GM18861 (cell line): ENCODE measurements at regions not wholly inside any gene's neighbourhood (a gene's known extent, or its start where the extent isn't known, plus 50 kb on each side); places are given as distances from the start of the nearest gene placed in this dataset.
"Not testable (repeated sequence)": the region's sequence is repeated elsewhere in the genome, so short reads cannot be mapped to it uniquely, and the experiment has no call there.

ENCODE experiments used
- ATAC-seq: cut with Tn5 transposase; IDR thresholded peaks from one replicate; pipeline ENCODE4 v1.9.1; 2021; ENCODE audit not compliant: unreplicated experiment

DNA sequence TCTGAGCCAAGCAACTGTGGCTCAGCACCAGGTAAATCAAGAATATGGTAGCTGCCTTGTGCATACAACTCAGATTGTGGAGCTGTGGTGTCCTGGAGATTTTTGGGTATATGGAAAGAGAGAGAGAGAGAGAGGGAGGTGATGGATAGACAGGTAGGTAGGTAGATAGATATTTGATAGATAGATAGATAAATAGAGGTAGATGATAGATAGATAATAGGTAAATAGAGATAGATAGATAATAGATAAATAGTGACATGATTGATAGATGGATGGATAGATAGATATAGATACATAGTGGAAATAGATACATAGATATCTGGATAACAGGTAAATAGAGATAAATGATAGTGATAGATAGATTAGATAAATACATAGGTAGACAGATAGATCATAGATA lies 206.3 kb downstream of the KLF6 start:
- no peak for ATAC-seq

DNA sequence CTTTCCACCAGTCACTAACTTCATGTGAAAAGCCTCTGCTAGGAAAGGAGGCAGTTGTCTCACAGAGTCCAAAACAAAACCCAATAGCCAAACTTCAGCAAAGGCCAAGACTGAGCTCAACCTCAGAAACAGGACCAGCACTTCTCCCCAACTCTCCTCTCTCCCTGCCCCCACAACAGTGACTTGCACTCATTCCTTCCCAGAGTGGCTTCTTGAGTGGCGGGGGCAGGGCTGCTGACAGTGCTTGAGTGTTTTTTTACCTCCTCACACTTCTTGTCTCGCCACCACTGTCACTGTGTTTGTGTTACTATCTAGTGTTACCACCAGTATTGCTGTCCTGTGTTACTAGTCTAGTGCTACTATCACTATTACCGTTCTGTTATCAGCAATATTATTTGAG lies 206.8 kb downstream of the KLF6 start:
- no peak for ATAC-seq

DNA sequence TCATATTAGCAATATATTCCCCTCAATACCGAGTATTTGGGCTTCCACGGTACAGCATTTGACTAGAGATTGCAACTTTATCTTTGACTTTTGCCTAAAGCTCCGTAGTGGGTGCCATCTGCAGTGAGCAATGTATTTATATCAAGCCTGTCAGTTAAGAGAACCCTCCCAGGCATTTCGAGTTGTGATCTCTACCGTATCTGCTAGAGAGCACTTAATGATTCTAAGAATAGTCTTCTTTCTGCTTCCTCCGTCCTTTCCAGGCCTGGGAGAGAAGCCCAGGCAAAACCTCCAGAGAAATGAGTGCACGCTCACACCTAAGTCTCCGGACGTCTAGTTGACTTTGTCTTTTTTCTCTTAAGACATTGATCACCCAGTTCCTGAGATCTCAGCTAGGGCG lies 210.6 kb downstream of the KLF6 start:
- no peak for ATAC-seq

DNA sequence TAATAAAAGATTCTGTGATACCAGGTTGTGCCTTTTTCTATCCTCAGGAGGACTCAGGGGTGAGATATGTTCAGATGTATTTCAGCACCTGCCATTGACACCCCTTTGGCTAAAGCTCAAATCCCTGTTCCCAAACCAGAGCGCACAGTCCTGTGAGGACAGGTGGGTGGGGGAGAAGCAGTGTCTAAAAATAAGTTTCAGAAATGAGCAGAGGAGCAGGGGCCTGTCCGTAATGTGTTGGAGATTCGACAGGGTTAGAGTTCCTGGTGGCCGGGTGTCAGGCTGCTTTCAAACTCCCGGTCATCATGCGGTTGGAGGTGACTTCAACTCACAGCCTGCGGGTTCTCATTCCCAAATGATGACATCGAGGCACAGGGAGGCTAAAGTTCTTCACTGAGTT lies 211.5 kb downstream of the KLF6 start:
- ATAC-seq = no peak

DNA sequence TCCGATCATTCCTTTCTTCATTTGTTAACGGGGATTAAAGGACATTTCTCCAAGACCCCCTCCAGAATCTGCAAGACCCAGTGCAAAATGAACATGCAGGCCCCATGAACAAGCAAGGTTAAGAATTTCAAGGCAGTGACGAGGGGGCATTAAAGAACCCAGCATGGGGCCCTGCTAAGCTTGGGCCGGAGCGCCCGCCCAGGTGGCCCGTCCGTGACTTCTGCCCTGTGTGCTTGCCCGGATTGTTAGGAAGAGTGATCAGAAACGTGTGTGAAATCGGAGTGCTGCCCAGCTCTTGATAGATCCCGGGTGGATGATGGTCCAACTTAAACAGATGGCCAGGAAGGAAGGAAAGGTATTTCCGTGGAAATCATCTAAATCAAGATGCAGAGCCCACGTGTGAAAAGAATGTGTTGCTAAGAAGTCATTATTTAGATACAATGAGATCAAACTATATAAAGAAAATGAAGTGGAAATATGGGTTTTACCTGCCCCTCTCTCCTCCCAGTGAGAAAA lies 213.6 kb downstream of the KLF6 start:
- no peak for ATAC-seq

DNA sequence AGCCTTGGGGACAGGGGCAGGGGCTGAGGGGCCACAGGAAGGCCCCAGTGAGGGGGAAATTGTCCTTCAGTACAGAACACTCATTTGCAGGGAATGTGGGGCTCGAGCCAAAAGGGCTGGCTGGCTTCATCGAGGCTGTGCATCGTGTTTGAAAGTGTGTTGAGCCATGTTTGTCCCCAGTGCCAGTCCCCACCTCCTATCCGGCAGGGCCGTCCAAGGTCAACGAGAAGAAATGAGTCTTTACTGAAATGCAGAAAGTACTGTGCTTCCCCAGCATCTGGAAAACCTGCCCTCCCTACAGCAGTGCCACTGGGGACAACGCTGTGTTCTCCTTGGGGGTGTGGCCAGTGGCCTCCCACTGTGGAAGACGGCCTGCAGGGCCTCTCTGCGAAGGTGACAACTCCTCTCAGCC lies 214.1 kb downstream of the KLF6 start:
- no peak for ATAC-seq

DNA sequence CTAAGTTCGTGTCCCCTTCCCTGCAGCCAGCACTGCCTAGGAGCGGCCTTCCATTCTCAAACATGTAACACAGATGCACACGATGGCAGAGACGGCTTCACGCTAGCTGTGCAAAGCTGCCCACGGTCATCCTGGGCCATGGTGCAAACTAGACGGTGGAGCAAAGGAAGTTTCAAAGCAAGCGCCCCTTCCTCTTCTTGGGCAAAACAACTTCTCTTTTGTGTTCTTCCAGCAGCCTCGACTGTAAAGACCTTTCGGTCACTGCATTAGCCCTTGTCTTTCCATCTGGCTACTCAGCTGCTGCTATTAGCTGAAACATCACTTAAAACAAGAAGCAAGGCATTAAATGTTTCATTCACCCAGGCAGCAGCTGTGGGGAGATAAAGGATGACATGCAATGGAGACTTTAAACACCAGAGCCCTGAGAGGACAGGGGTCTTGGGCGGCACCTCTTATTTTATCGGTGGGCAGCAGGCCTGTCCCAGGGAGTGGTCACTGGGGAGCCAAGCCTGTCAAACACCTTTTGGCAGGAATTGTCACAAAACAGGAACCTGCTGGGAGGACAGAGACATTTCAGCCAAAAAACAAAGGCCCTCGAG lies 214.8 kb downstream of the KLF6 start:
- no peak for ATAC-seq

DNA sequence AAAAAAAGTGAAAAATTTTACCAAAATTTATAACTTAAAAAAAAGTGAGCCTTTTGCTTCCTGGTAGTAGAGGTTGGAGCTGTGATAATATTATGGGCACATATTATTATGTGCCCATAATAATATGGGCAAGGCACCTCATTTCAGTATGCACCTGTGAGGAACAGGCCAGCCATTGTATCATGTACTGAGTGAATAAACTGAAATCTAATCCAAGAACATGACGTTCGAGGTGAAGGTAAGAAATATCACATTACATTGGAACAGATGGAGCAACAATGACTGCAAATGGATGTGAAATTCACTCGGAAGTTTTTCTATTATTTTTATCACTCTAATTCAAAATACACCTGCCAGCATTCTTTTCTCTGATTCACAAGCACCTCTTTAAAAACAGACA lies 216.0 kb downstream of the KLF6 start:
- ATAC-seq = no peak

DNA sequence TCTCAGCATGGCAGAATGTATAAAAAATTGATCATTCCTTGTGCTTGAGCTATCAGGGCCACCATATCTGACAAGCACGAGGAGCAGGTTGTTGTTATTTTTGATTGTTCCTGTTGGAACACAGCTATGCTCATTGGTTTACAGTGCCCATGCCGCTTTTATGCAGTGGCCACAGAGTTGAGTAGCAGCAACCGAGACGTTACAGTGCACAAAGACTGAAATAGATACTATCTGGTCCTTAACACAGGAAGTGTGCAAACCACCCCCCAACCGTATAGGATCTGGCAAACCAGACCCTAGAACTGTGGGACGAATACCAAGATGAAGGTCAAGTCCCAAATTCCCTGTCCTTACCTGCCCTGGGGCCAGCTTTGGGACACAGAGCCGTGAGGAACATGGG lies 216.6 kb downstream of the KLF6 start:
- ATAC-seq = no peak

DNA sequence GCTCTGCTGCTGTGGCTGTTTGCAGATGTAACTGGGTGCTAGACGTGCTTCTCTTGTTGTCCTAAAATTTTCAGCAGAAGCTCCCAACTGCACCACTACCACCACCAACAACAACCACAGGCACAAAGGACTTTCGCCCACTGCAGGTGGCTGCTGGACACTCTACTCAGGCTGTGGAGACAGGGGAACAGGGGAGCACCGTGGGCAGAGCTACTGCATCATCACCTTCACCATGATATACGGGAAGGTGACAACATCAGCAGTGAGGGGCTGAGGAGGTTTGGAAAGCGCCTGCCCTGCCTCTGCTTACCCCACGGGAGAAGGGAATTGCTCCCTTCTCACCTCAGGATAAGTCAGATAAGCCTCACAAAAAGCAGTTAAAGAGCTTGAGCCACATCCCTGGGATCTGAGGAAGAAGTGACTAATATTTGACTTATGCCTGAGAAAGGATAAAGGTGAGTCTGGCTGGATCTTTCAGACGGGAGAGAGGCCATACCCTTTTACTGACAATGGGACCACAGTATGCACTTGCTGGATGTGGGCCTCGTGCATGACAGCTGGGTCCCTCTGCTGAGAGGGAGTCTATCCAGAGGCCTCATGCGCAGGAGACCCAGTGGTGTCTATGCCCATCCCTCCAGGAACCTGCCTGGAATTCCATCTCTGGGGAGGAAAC lies 217.6 kb downstream of the KLF6 start:
- no peak for ATAC-seq

DNA sequence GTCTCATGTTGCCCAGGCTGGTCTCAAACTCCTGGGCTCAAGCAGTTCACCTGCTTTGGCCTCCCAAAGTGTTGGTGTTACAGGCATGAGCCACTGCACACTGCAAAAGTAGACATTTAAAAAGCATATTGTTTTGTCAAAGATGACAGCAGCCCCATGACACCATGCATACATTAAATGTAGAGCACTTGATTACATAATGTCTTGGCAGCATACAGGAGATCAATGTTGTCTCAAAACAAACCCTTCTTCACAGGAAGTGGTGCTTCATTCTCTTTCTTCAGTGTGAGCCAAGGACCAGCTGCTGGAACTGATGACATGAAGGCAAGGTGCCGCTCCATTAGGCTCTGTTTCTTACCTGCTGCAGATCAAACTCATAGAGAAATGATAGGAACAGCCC lies 218.4 kb downstream of the KLF6 start:
- no peak for ATAC-seq

DNA sequence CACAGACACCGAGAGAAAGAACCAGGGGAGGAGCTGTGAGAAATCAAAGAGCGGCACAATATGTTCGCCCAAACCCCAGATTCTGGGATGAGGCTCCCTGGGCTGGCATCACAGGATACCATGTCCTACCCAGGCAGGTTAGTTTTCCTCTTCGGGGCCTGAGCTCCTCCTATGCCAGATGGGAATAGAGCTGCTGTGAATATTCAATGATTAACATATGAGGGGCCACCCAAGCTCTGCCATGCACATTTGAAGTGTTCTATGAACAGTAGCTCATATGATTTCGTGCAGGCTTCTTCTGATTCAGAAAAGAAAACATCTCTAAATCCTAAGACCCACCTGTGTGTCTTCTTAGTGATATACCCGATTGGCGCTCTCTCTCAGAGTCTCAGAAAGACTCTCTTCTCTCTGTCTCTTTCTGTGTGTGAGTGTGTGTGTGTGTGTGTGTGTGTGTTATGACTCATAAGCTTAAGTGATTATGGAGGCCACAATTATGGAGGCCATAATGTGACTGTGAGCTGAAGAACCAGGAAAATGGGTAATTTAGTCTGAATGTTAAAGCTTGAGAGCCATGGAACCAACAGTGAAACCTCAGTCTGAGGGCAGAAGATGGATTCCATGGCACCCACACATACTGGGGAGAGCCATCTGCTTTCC lies 220.5 kb downstream of the KLF6 start:
- ATAC-seq = no peak

DNA sequence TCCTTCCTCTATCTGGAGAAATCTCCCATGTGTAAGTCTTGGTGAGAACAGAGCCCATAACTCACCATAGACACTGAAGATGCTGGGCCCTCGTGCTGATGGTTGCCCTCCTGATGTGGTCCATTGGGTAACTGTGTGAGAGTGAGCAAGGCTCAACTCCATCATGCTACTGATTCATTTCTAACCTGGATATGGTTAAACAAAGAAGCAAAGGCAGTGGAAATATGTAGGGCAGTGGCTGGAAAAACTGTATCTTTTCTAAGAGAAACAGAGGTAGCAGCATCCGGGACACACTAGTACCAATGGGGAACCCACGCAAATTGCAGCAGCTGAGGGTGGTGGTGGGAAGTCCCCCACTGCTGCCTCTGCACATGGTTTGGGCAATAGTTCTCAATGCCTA lies 221.7 kb downstream of the KLF6 start:
- no peak for ATAC-seq

DNA sequence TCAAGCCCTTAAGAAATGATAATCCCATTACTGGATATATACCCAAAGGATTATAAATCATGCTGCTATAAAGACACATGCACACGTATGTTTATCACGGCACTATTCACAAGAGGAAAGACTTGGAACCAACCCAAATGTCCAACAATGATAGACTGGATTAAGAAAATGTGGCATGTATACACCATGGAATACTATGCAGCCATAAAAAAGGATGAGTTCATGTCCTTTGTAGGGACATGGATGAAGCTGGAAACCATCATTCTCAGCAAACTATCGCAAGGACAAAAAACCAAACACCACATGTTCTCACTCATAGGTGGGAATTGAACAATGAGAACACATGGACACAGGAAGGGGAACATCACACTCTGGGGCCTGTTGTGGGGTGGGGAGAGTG lies 224.4 kb downstream of the KLF6 start:
- ATAC-seq = not testable (repeated sequence)

DNA sequence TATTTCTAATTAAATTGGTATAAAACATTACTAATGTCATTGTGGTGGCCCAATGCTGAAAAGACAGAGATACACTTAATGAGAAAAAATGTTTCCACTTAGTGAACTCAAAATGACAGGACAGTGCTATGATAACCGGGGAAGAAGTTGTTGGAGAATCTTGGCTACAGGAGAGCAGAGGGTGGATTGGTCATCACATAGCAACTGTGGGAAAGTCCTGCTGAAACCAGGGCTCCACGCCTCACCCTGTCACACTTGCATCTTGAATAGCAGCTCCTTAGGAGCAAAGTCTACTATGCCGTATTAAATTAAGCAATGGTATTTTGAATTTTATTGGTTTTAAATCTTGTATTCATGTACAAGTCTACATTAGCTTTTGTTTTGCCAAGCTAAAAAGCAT lies 225.5 kb downstream of the KLF6 start:
- no peak for ATAC-seq

DNA sequence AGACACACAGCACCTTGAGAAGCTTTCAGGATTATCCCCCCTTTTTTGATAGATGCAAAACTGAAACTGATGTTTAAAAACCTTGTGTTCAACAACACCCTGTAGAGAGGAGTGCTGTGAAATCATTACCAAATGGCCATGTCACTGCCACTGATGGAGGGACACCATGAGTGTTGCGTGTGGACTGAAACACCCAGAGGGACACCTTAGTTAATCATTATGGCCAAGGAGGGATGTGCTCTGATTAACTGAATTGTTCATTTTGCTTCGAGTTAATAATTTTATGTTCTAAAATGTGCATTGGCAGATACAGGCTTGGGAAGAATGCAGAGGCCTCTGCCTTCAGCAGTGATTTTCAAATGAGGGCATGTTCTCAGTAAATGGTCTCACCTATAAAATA lies 226.0 kb downstream of the KLF6 start:
- ATAC-seq = no peak

DNA sequence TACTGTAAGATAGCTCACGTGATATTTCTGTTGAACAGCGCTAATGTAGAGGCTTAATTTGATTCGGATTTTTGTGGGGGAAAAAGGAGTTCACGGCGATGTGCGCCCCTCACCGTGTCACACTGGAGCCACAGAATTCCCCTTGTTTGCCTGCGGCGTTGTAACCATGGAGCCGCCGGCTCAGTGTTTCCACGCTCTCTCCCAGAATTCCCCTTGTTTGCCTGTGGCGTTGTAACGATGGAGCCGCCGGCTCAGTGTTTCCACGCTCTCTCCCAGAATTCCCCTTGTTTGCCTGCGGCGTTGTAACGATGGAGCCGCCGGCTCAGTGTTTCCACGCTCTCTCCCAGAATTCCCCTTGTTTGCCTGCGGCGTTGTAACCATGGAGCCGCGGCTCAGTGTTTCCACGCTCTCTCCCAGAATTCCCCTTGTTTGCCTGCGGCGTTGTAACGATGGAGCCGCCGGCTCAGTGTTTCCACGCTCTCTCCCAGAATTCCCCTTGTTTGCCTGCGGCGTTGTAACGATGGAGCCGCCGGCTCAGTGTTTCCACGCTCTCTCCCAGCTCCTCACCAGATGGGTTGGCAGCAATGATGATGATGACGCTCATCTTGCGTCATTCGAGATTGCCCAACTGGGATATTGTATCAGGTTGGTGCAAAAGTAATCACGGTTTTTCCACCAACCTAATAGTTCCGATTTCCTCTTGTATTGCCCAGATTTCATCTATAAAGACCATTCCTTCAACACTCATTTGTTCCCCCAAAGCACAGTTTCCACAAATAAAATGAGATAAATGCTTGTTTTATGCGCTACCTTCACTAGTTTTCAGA lies 228.6 kb downstream of the KLF6 start:
- not testable (repeated sequence) for ATAC-seq

DNA sequence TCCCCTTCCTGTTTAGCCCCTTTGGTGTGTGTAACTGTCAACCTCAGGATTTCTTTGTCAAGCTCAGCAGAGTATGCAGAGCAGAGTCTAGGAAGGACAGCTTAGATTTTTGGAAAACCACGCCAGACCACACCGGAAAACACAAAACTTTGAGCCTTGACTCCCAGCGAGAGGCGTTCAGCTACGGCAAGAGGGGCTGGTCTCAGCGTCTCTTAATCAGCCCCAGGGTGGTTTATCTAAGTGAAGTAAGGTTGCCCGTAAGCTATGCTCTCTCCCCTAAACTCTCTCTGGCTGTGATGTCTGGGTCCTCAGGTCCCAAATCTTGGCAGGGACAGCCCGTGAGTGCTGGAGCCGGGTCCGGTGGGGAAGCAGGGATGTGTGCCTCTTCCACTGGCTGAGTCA lies 230.9 kb downstream of the KLF6 start:
- no peak for ATAC-seq

DNA sequence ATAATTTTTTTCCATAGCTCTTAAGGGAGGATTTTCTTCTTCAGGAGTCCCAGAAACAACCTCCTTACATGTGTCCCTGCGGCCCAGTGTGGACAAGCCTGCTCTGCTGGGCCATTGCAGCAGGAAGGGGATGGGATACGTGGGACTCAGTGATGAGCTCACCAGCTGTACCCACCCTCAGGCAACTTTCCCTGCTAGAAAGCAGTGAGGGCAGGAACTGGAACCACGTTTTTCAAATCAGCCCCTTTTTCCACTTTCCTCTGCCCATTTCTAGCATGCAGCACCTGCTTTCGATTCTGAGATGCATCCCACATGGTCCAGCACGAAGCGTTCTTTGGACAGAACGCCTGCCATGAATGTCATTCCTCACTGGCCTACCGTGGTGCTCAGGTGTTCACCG lies 232.7 kb downstream of the KLF6 start:
- ATAC-seq = no peak

DNA sequence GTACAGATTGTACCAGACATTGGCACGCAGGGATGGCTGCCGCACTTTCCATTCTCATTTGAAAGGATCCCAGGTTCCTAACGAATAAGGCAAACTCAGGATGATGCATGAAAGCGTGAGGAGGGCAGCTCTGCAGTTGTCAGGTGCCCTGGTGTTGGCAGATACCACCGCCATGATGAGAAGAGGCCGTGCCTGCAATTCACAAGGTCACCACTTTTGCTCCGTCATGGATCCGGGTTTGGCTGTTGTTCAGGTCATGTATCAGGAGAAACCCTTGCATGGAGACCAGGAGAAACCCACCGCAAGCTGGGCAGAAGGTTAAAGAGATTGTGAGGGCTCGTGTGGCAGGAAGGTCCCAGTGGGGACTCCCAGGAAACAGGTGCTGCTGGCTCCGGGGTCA lies 233.2 kb downstream of the KLF6 start:
- no peak for ATAC-seq

DNA sequence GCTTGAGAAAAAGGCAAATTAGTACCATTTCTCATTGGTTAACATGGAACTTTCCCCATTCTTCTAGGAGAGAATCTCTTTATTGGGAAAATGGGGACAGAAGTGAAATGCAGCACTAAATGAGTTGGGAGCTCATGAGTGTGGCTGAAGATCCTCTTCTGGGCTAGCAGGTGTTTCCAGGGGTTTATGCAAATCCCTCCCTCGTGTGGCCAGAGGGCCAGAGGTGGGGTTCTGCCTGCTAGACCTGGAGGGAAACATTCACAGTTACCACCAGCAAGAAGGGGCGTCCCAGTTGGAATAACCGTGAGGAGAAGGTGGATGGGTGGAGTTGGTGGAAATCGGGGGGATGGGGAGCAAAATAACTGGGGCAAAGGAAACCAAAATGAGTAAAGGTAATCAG lies 235.9 kb downstream of the KLF6 start:
- no peak for ATAC-seq

DNA sequence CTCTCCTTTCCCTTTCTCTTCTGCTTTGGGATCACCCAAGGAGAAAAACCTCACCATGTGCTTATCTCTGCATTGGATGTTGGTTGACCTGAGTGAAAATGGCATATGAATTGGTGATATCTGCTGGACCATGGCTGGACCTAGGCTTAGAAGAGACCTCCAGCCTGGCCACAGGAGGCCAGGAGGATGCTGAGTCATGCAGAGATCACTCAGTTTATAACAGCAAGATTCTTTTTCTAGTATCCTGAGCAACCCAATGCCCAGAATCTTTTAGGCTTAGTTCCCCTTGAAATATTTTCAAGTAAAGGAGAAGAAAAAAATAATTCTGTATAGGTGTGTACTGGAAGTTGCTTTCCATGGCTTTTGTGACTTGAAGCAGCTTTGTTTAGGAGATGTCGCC lies 236.3 kb downstream of the KLF6 start:
- no peak for ATAC-seq
